Gastroesophageal sphincter (tissue), 4 donors: ENCODE measurements at regions not wholly inside any gene's neighbourhood (a gene's known extent, or its start where the extent isn't known, plus 50 kb on each side); places are given as distances from the start of the nearest gene placed in this dataset.
"Not testable (repeated sequence)": the region's sequence is repeated elsewhere in the genome, so short reads cannot be mapped to it uniquely, and the experiment has no call there.

Experiments
- ATAC-seq: fragments of 150-250 bp; one replicate; pipeline ENCODE4 v1.9.1; 2016; ENCODE audit warnings: mild to moderate bottlenecking, moderate library complexity
- H3K27ac ChIP-seq, 4 donors: fragments of 200-600 bp; sonication (generic) in 3 of 4; 1 replicate in 3 of 4; 2 replicates in 1 of 4; pipeline ENCODE4 v1.5.1; 2016 to 2019
- H3K27me3 ChIP-seq: fragments of 200-600 bp; sonication (generic); one replicate; pipeline ENCODE4 v1.5.1; 2019
- H3K36me3 ChIP-seq, 2 donors: fragments of 200-600 bp; sonication (generic); one replicate each; pipeline ENCODE4 v1.5.1; 2019; ENCODE audit warnings: control low read depth in 1 of 2
- H3K4me1 ChIP-seq, 3 donors: fragments of 200-600 bp; sonication (generic); 1 replicate in 2 of 3; 2 replicates in 1 of 3; pipeline ENCODE4 v1.5.1; 2016 to 2019; ENCODE audit warnings: control low read depth in 2 of 3
- H3K4me3 ChIP-seq, 2 donors: fragments of 200-600 bp; sonication (generic); one replicate each; pipeline ENCODE4 v1.5.1; 2019; ENCODE audit warnings: mild to moderate bottlenecking in 1 of 2, moderate library complexity in 1 of 2
- H3K9me3 ChIP-seq, 3 donors: fragments of 200-600 bp; sonication (generic); one replicate each; pipeline ENCODE4 v1.5.1; 2017 to 2019; ENCODE audit warnings: control low read depth in 2 of 3
- CTCF ChIP-seq, 4 experiments: fragments of 200-600 bp in 2 of 4; fragments of 450-650 bp in 2 of 4; sonication (generic) in 1 of 4; IDR thresholded peaks; one replicate each; pipeline ENCODE4 v1.5.1; 2017 to 2019; ENCODE audit warnings: antibody characterized with exemption in 4 of 4, mild to moderate bottlenecking in 2 of 4, moderate library complexity in 2 of 4
- EP300 ChIP-seq: sonication (generic); formaldehyde crosslinking; IDR thresholded peaks from one replicate; pipeline ENCODE4 v1.6.1; 2017; ENCODE audit warnings: antibody characterized with exemption, mild to moderate bottlenecking
- POLR2A ChIP-seq, 2 donors: fragments of 450-650 bp; IDR thresholded peaks; one replicate each; pipeline ENCODE4 v1.6.1; 2017; ENCODE audit warnings: antibody characterized with exemption in 2 of 2, mild to moderate bottlenecking in 2 of 2, moderate library complexity in 1 of 2
- POLR2AphosphoS5 ChIP-seq: sonication (generic); formaldehyde crosslinking; IDR thresholded peaks from one replicate; pipeline ENCODE4 v1.6.1; 2017; ENCODE audit warnings: antibody characterized with exemption
- WGBS, 2 donors: methylation state at CpG; one replicate each; pipeline ENCODE4 v1.1.5; 2018; ENCODE audit warnings: low coverage in 1 of 2; 5-methylcytosine and 5-hydroxymethylcytosine counted together

DNA sequence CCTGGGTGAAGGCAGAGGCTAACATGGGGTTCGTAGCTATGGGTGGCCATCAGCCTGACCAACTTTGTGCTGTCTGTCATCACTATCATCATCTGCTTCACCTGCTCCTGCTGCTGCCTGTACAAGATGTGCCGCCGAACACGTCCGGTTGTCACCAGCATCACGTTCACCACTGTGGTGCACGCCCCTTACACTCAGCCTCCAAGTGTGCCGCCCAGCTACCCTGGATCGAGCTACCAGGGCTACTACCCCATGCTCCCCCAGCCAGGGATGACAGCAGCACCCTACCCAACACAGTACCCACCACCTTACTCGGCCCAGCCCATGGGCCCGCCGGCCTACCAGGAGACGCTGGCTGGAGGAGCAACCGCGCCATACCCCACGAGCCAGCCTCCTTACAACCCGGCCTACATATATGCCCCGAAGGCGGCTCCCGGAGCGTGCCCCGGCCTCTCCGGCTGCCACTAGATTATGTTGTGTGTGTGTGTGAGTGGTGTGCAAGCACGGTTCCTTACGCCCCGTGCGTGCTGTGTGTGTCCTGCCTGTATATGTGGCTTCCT, 213.4 kb upstream of the XIST start:
- 83 to 98% methylated on average over 1 to 15 of the region's 27 CpGs for WGBS, 2 donors
- H3K27ac ChIP-seq = no peak overlapping the region
- H3K9me3 ChIP-seq = no peaks in the 10 kb centered on the region
- ATAC-seq = no peak
- TF ChIP-seq POLR2AphosphoS5 = no peak
- TF ChIP-seq EP300 = no peak
- TF ChIP-seq CTCF (IDR thresholded peaks at IDR 0.05) = no peak
- no peak for TF ChIP-seq POLR2A (IDR thresholded peaks at IDR 0.05)
- no peaks in the 10 kb centered on the region for H3K4me1 ChIP-seq
- no peak overlapping the region for H3K4me3 ChIP-seq
- H3K36me3 ChIP-seq = peaks cover 0 to 4% of the 10 kb centered on the region in 2 donors
- no peaks in the 10 kb centered on the region for H3K27me3 ChIP-seq

DNA sequence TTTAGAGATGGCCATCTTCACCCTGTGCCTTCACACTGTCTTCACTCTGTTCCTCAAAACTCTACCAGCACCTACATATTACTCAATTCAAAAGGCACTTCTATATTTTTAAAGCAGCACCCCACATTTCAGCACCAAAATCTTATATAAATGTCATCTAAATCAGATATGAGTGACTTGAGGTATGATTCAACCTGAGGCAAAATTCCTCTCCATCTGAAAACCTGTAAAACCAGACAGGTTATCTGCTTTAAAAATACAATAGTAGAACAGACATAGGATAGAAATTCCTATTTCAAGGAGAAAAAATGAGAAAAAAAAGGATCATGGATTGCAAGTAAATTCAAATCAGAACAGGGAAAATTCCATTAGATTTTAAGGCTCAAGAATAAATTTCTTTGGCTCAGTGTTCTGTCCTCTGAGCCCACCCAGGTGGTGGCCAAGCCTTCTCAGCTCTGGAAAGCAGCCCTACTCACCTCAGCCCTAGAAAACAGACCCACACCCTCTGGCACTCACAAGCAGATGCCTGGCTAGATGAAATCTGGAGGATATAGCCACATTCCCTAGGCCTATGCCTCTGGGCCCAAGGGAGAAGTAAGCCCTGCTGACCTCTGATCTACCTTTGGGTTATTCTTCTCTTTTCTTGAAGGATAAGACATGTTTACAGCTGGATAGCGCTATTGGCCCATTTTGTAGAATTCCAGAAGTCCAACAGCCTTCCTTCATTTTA, 211.1 kb upstream of the XIST start:
- H3K4me1 ChIP-seq = no peaks in the 10 kb centered on the region
- no peaks in the 10 kb centered on the region for H3K9me3 ChIP-seq
- no CpG with 5 or more reads among the region's 1 CpG for WGBS, 2 donors
- no peak for ATAC-seq
- H3K4me3 ChIP-seq = no peak overlapping the region
- no peak for TF ChIP-seq POLR2A (IDR thresholded peaks at IDR 0.05)
- no peak for TF ChIP-seq POLR2AphosphoS5
- no peak for TF ChIP-seq EP300
- TF ChIP-seq CTCF (IDR thresholded peaks at IDR 0.05) = no peak
- H3K27me3 ChIP-seq = no peaks in the 10 kb centered on the region
- no peaks in the 10 kb centered on the region for H3K36me3 ChIP-seq
- H3K27ac ChIP-seq = no peak overlapping the region

GRCh38 chrX:74061879-74062278, 209.4 kb upstream of the XIST start:
- Histone ChIP-seq H3K27ac (no peak overlapping the region), H3K4me3 (no peak overlapping the region), H3K27me3 (no peaks in the 10 kb centered on the region), H3K36me3 (no peaks in the 10 kb centered on the region), H3K4me1 (no peaks in the 10 kb centered on the region), H3K9me3 (no peaks in the 10 kb centered on the region)
- ATAC-seq = no peak
- TF ChIP-seq CTCF (IDR thresholded peaks at IDR 0.05) = no peak
- TF ChIP-seq POLR2AphosphoS5 = no peak
- TF ChIP-seq POLR2A (IDR thresholded peaks at IDR 0.05) = no peak
- TF ChIP-seq EP300 = no peak
- 67 to 93% methylated on average over 2 of the region's 4 CpGs for WGBS, 2 donors

- Histone ChIP-seq H3K4me1 (no peaks in the 10 kb centered on the region), H3K27ac (no peak overlapping the region), H3K4me3 (no peak overlapping the region), H3K27me3 (no peaks in the 10 kb centered on the region), H3K9me3 (peaks cover 0 to 19% (median 0%) of the 10 kb centered on the region in 3 donors), H3K36me3 (no peaks in the 10 kb centered on the region)
- ATAC-seq = no peak
- TF ChIP-seq CTCF (IDR thresholded peaks at IDR 0.05) = no peak
Measured at GRCh38 chrX:74049126-74049525, 196.6 kb upstream of the XIST start.

GRCh38 chrX:74034066-74034465, 181.6 kb upstream of the XIST start:
- not testable (repeated sequence) for H3K9me3 ChIP-seq, H3K4me1 ChIP-seq, H3K4me3 ChIP-seq, H3K27me3 ChIP-seq, H3K27ac ChIP-seq, ATAC-seq, H3K36me3 ChIP-seq
- no CpG with 5 or more reads among the region's 1 CpG for WGBS, 2 donors

DNA sequence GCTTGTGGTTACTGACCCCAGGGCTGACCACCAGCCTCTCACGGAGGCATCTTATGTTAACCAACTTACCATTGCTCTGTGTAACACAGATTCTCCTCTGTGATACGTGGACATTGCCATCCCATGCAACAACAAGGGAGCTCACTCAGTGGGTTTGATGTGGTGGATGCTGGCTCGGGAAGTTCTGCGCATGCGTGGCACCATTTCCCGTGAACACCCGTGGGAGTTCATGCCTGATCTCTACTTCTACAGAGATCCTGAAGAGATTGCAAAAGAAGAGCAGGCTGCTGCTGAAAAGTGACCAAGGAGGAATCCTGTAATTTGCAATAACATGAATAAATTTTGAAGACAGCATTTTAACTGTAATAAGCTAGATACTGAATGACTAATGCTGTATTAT, 179.0 kb upstream of the XIST start:
- not testable (repeated sequence) for ATAC-seq, H3K27me3 ChIP-seq, H3K27ac ChIP-seq, H3K36me3 ChIP-seq, H3K9me3 ChIP-seq, H3K4me1 ChIP-seq, H3K4me3 ChIP-seq
- 95 to 100% methylated on average over 1 to 6 of the region's 7 CpGs for WGBS, 2 donors

GRCh38 chrX:74030766-74031165, 178.3 kb upstream of the XIST start:
- not testable (repeated sequence) for H3K27me3 ChIP-seq, H3K4me3 ChIP-seq, H3K9me3 ChIP-seq, H3K4me1 ChIP-seq, ATAC-seq, H3K27ac ChIP-seq, H3K36me3 ChIP-seq
- WGBS, 2 donors = no CpG with 5 or more reads among the region's 1 CpG

GRCh38 chrX:74025145-74025544, 172.6 kb upstream of the XIST start:
- H3K9me3 ChIP-seq, H3K27me3 ChIP-seq, ATAC-seq, H3K36me3 ChIP-seq, H3K4me1 ChIP-seq, H3K4me3 ChIP-seq, H3K27ac ChIP-seq: not testable (repeated sequence)
- no CpG with 5 or more reads among the region's 3 CpGs for WGBS, 2 donors
